Psoas muscle (tissue), 7 donors: ENCODE measurements at regions not wholly inside any gene's neighbourhood (a gene's known extent, or its start where the extent isn't known, plus 50 kb on each side); places are given as distances from the start of the nearest gene placed in this dataset.

Source experiments
- ATAC-seq, 4 donors: fragments of 200-7000 bp; cut with Tn5 transposase; one replicate each; pipeline ENCODE4 v1.9.1; 2020; ENCODE audit warnings: moderate library complexity in 3 of 4, mild to moderate bottlenecking in 2 of 4
- DNase-seq, 2 donors: peaks; one replicate each; pipeline ENCODE4 v3.0.0-alpha.2; 2020
- H3K27ac ChIP-seq: fragments of 200-600 bp; one replicate; pipeline ENCODE4 v1.8.0; 2022
- H3K27me3 ChIP-seq, 3 donors: fragments of 200-600 bp in 1 of 3; one replicate each; pipeline versions ENCODE4 v1.6.1 to v1.8.0; 2013 to 2022; ENCODE audit warnings: low read length in 2 of 3, mild to moderate bottlenecking in 2 of 3, moderate library complexity in 1 of 3; ENCODE audit not compliant: insufficient read depth in 3 of 3
- H3K36me3 ChIP-seq, 2 donors: fragments of 200-600 bp in 1 of 2; one replicate each; pipeline versions ENCODE4 v1.6.1 to v1.8.0; 2013 to 2022; ENCODE audit warnings: low read depth in 1 of 2, mild to moderate bottlenecking in 1 of 2, moderate library complexity in 1 of 2; ENCODE audit not compliant: insufficient read depth in 1 of 2
- H3K4me1 ChIP-seq: fragments of 200-600 bp; one replicate; pipeline ENCODE4 v1.8.0; 2022
- H3K4me3 ChIP-seq: fragments of 200-600 bp; one replicate; pipeline ENCODE4 v1.8.0; 2022; ENCODE audit warnings: mild to moderate bottlenecking
- H3K9me3 ChIP-seq: fragments of 200-600 bp; one replicate; pipeline ENCODE4 v1.8.0; 2022
- CTCF ChIP-seq: fragments of 200-600 bp; IDR thresholded peaks from one replicate; pipeline ENCODE4 v1.8.0; 2022; ENCODE audit warnings: antibody characterized with exemption
- WGBS, 3 donors: extraction: QIAGEN DNeasy Blood & Tissue Kit; methylation state at CpG; one replicate each; pipeline versions ENCODE4 v1.1.6 to v1.1.7; 2013; 5-methylcytosine and 5-hydroxymethylcytosine counted together
- intact Hi-C, 2 donors: fragments of 100-400 bp; cut with DNase I; formaldehyde crosslinking; loops; one replicate each; pipeline versions ENCODE4 v1.11.0 to v1.14.2; 2022
- donor health status: healthy with polysubstance abuse.
- donor health status: DM: no; HTN: no; CAD: no; lungs with moderate emphysema.
- donor health status: Bipolar disorder and iron deficiency.
- donor health status: healthy.
- donor health status: DM: yes; HTN: yes; CAD: no.
- donor health status: DM: no; HTN: no; CAD: no.
- donor health status: DM: yes; HTN: yes; CAD: no.

GRCh38 chr18:78670778-78671391, 308.7 kb upstream of the SALL3 start:
- no peak overlapping the region for H3K4me3 ChIP-seq
- no peak for TF ChIP-seq CTCF
- no peaks in the 10 kb centered on the region for H3K36me3 ChIP-seq
- no peaks in the 10 kb centered on the region for H3K9me3 ChIP-seq
- intact Hi-C loops, result no loop called here
- no peaks in the 10 kb centered on the region for H3K4me1 ChIP-seq
- 32 to 40% (median 38%) methylated on average over 14 of the region's 14 CpGs for WGBS, 3 donors
- peaks cover 0 to 2% (median 0%) of the 10 kb centered on the region in 3 donors for H3K27me3 ChIP-seq
- no peak for ATAC-seq
- H3K27ac ChIP-seq, result no peak overlapping the region
- no peak for DNase-seq

- H3K27ac ChIP-seq, result no peak overlapping the region
- WGBS, 3 donors, result 80 to 85% (median 81%) methylated on average over 15 of the region's 15 CpGs
- intact Hi-C loops, result no loop called here
- H3K9me3 ChIP-seq, result no peaks in the 10 kb centered on the region
- ATAC-seq (no peak), DNase-seq (peak in 1 of 2 donors; percentile 26)
- no peak overlapping the region for H3K4me3 ChIP-seq
- no peaks in the 10 kb centered on the region for H3K4me1 ChIP-seq
- no peaks in the 10 kb centered on the region for H3K36me3 ChIP-seq
- no peak for TF ChIP-seq CTCF
- H3K27me3 ChIP-seq, result peaks cover 0 to 2% (median 0%) of the 10 kb centered on the region in 3 donors
These were observed 308.1 kb upstream of the SALL3 start for GRCh38 chr18:78671551-78671950.

DNA sequence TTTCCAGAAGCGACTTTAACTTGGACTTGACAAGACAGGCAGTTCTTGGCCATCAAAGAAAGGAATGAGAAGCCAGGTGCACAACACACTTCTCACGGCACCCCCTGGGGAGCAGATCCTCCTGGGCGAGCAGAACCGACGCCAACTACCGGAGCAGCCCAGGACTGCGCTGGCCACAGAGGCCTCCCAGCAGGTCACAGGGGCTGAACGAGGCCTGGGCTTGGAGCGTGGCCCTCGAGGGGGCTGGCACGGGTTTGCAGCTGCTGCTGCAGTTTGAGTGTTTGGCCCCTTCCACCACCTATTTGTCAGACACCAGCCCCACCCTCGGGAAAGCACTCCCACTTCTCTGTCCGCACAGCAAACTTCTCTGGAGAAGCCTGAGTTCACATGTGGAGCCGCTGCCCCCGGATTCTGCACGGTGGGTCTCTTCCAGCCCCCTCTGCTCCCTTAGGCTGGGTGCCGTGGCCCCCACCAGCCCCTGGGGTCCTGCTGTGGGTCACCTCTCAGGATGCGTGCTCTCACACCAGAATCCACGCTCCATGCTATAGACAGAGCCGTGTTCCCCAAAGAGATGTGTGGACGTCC, 306.7 kb upstream of the SALL3 start:
- intact Hi-C loops, result no loop called here

GRCh38 chr18:78673516-78674321, 305.9 kb upstream of the SALL3 start:
- Histone ChIP-seq H3K27ac (no peak overlapping the region), H3K4me3 (no peak overlapping the region), H3K27me3 (peaks cover 0 to 2% (median 0%) of the 10 kb centered on the region in 3 donors), H3K4me1 (no peaks in the 10 kb centered on the region), H3K36me3 (no peaks in the 10 kb centered on the region), H3K9me3 (no peaks in the 10 kb centered on the region)
- DNase-seq (peak in 1 of 2 donors; percentile 35), ATAC-seq (no peak)
- intact Hi-C loops, result no loop called here
- no peak for TF ChIP-seq CTCF
- WGBS, 3 donors, result 71 to 75% (median 72%) methylated on average over 19 of the region's 19 CpGs

More for the DNA sequence above, 306.7 kb upstream of the SALL3 start:
- 53 to 62% (median 58%) methylated on average over 21 of the region's 21 CpGs for WGBS, 3 donors
- Histone ChIP-seq H3K27me3 (peaks cover 0 to 2% (median 0%) of the 10 kb centered on the region in 3 donors), H3K27ac (no peak overlapping the region), H3K9me3 (no peaks in the 10 kb centered on the region), H3K4me3 (no peak overlapping the region), H3K36me3 (no peaks in the 10 kb centered on the region), H3K4me1 (no peaks in the 10 kb centered on the region)
- peak in 1 of 2 donors; percentile 34 for DNase-seq
- no peak for ATAC-seq
- no peak for TF ChIP-seq CTCF
